PC-9 (cell line): ENCODE measurements at regions not wholly inside any gene's neighbourhood (a gene's known extent, or its start where the extent isn't known, plus 50 kb on each side); places are given as distances from the start of the nearest gene placed in this dataset.

Experiments
- CTCF ChIP-seq: fragments of 200-600 bp; sonication (generic); conservative IDR thresholded peaks from 2 replicates; pipeline ENCODE4 v1.6.1; 2017; ENCODE audit warnings: mixed run types, antibody characterized with exemption, mild to moderate bottlenecking, moderate library complexity
- EZH2 ChIP-seq: fragments of 200-600 bp; sonication (generic); IDR thresholded peaks from 2 replicates; pipeline ENCODE4 v1.8.0; 2017; ENCODE audit warnings: antibody characterized with exemption, low read depth

- TF ChIP-seq CTCF (no peak), EZH2 (no peak)
These were observed 99.6 kb upstream of the PDE5A start for GRCh38 chr4:119728185-119728584.
